Endothelial cell of umbilical vein (primary cell): ENCODE measurements at regions not wholly inside any gene's neighbourhood (a gene's known extent, or its start where the extent isn't known, plus 50 kb on each side); places are given as distances from the start of the nearest gene placed in this dataset.

Experiments
- BruUV-seq: library from RNA; stranded (reverse); fragments of 400-500 nt; replicated peaks from 2 replicates; lab custom pipeline; 2021; lab: Mats Ljungman, UMichigan
- CTCF ChIA-PET: fragments of 300-600, 350-600 bp; sonication (Branson Sonifier 250); formaldehyde crosslinking; loops from one replicate; lab custom pipeline; 2021; ENCODE audit warnings: antibody characterized with exemption, inconsistent platforms; lab: Charles Lee
- POLR2A ChIA-PET: fragments of 300-600, 350-600 bp; sonication (Branson Sonifier 250); formaldehyde crosslinking; loops from one replicate; lab custom pipeline; 2021; ENCODE audit warnings: antibody characterized with exemption, inconsistent platforms; lab: Charles Lee
- DNase-seq: peaks from one replicate; pipeline ENCODE4 v3.0.0-alpha.2; 2011; ENCODE audit warnings: low read depth, low spot score
- FAIRE-seq: peaks from 2 replicates; lab custom pipeline; 2011; peaks lifted over from hg19 to GRCh38; lab: Jason Lieb, UNC
- H2AFZ ChIP-seq: 2 replicates; pipeline ENCODE4 v1.6.0; 2012; ENCODE audit warnings: low read depth, low read length, control low read depth, inconsistent platforms
- H3K27ac ChIP-seq: 2 replicates; pipeline ENCODE4 v1.5.1; 2011; ENCODE audit warnings: low read depth, mild to moderate bottlenecking, control low read depth, low read length, moderate library complexity; ENCODE audit not compliant: insufficient read depth
- H3K27me3 ChIP-seq, 2 experiments: 2 replicates each; pipeline versions ENCODE4 v1.6.0 to v1.6.1; 2011; ENCODE audit warnings: low read length in 2 of 2, mixed read lengths in 1 of 2; ENCODE audit not compliant: control insufficient read depth in 2 of 2, insufficient read depth in 2 of 2
- H3K36me3 ChIP-seq, 2 experiments: 2 replicates in 1 of 2; 3 replicates in 1 of 2; pipeline ENCODE4 v1.5.1; 2011; ENCODE audit warnings: low read length in 2 of 2, mild to moderate bottlenecking in 1 of 2, moderate library complexity in 1 of 2; ENCODE audit not compliant: control insufficient read depth in 2 of 2, insufficient read depth in 2 of 2; ENCODE audit errors: extremely low read depth in 1 of 2
- H3K4me1 ChIP-seq: 3 replicates; pipeline ENCODE4 v1.5.1; 2011; ENCODE audit warnings: mild to moderate bottlenecking, low read length; ENCODE audit not compliant: control insufficient read depth, insufficient read depth; ENCODE audit errors: extremely low read depth
- H3K4me2 ChIP-seq: 2 replicates; pipeline ENCODE4 v1.6.1; 2011; ENCODE audit warnings: low read length, control low read depth, mixed read lengths; ENCODE audit not compliant: insufficient read depth
- H3K4me3 ChIP-seq, 3 experiments: fragments of 200-600 bp in 1 of 3; sonication (generic), shearing (Covaris generic) in 1 of 3; replicated peaks in 1 of 3; 2 replicates each; pipeline ENCODE4 v1.5.1; 2011 to 2016; ENCODE audit warnings: control low read depth in 3 of 3, low read length in 3 of 3, mild to moderate bottlenecking in 2 of 3, inconsistent platforms in 1 of 3, low read depth in 1 of 3, moderate library complexity in 1 of 3; ENCODE audit not compliant: insufficient read depth in 1 of 3
- H3K79me2 ChIP-seq: 2 replicates; pipeline ENCODE4 v1.6.0; 2012; ENCODE audit warnings: low read length, inconsistent platforms; ENCODE audit not compliant: control insufficient read depth, insufficient read depth
- H3K9ac ChIP-seq: replicated peaks from 2 replicates; pipeline ENCODE3; 2011; ENCODE audit warnings: low read length, control low read depth; ENCODE audit not compliant: insufficient read depth; ENCODE audit errors: extremely low read depth
- H3K9me1 ChIP-seq: replicated peaks from 3 replicates; pipeline ENCODE4 v1.6.0; 2011; ENCODE audit warnings: mild to moderate bottlenecking, low read length; ENCODE audit not compliant: control insufficient read depth, insufficient read depth; ENCODE audit errors: extremely low read depth
- H3K9me3 ChIP-seq: replicated peaks from 2 replicates; pipeline ENCODE4 v1.5.1; 2012; ENCODE audit warnings: low read length, inconsistent platforms; ENCODE audit not compliant: control insufficient read depth, insufficient read depth
- H4K20me1 ChIP-seq: replicated peaks from 2 replicates; pipeline ENCODE3; 2011; ENCODE audit warnings: mild to moderate bottlenecking, low read length; ENCODE audit not compliant: control insufficient read depth, insufficient read depth; ENCODE audit errors: extremely low read depth
- EZH2 ChIP-seq: IDR thresholded peaks from 2 replicates; pipeline ENCODE4 v1.6.1; 2012; ENCODE audit warnings: borderline replicate concordance, low read depth, mild to moderate bottlenecking, moderate library complexity, low read length, inconsistent platforms; ENCODE audit not compliant: severe bottlenecking
- FOS ChIP-seq: IDR thresholded peaks from 2 replicates; pipeline ENCODE4 v1.6.1; 2011; ENCODE audit warnings: mild to moderate bottlenecking, low read length, moderate library complexity, borderline replicate concordance; ENCODE audit not compliant: insufficient read depth
- MYC ChIP-seq: IDR thresholded peaks from one replicate; pipeline ENCODE4 v1.6.1; 2011; ENCODE audit warnings: mild to moderate bottlenecking, low read depth, low read length
- POLR2A ChIP-seq: IDR thresholded peaks from 2 replicates; pipeline ENCODE4 v1.6.1; 2012; ENCODE audit warnings: low read depth, mild to moderate bottlenecking, control low read depth, low read length
- POLR2AphosphoS5 ChIP-seq: IDR thresholded peaks from 2 replicates; pipeline ENCODE4 v1.6.1; 2012; ENCODE audit warnings: low read depth, mild to moderate bottlenecking, control low read depth, low read length, moderate library complexity; ENCODE audit not compliant: insufficient read depth
- dilution Hi-C: fragments of 300-500 bp; cut with MboI; formaldehyde crosslinking; loops from one replicate; pipeline ENCODE4 v1.15.0; 2019; ENCODE audit warnings: low sequenced_read_pairs; ENCODE audit not compliant: extremely low pct_ligation_motif_present
- intact Hi-C: fragments of 100-400 bp; cut with micrococcal nuclease; formaldehyde crosslinking; loops from one replicate; pipeline ENCODE4 v1.10.0; 2022

- H3K4me1 ChIP-seq: no peaks in the 10 kb centered on the region
- BruUV-seq: no TSS peak
- FAIRE-seq (no peak), DNase-seq (no peak)
- dilution Hi-C loops: no loop called here
- H3K36me3 ChIP-seq: no peaks in the 10 kb centered on the region
- H3K27ac ChIP-seq: no peak overlapping the region
- no peaks in the 10 kb centered on the region for H4K20me1 ChIP-seq
- ChIA-PET CTCF (interaction anchor here (0.7 kb wide), 1 partner anchor 10 kb away, joined by 3 read pairs; no protein-coding TSS in a partner anchor), POLR2A (no interaction called here)
- H3K79me2 ChIP-seq: no peaks in the 10 kb centered on the region
- H3K9ac ChIP-seq: no peak overlapping the region
- H3K27me3 ChIP-seq: no peaks in the 10 kb centered on the region
- intact Hi-C loops: no loop called here
- H3K9me1 ChIP-seq: no peaks in the 10 kb centered on the region
- no peaks in the 10 kb centered on the region for H3K9me3 ChIP-seq
- H3K4me3 ChIP-seq: no peak overlapping the region
- no peak overlapping the region for H2AFZ ChIP-seq
- TF ChIP-seq FOS: no peak
- TF ChIP-seq MYC: no peak
- TF ChIP-seq EZH2: no peak
- TF ChIP-seq POLR2A: no peak
- TF ChIP-seq POLR2AphosphoS5: no peak
- no peak overlapping the region for H3K4me2 ChIP-seq
Measured at GRCh38 chr12:88882662-88883061, 302.4 kb upstream of the KITLG start.

GRCh38 chr12:88880051-88880450 lies 299.8 kb upstream of the KITLG start:
- ChIA-PET POLR2A (no interaction called here), CTCF (interaction anchor here (1.2 to 1.4 kb wide), 3 partner anchors 13 to 22 kb away, joined by 3 read pairs; no protein-coding TSS in a partner anchor)
- intact Hi-C loops: no loop called here
- Histone ChIP-seq H3K79me2 (no peaks in the 10 kb centered on the region), H3K4me2 (no peak overlapping the region), H3K9me3 (no peaks in the 10 kb centered on the region), H3K4me3 (no peak overlapping the region), H3K27ac (no peak overlapping the region), H3K27me3 (no peaks in the 10 kb centered on the region), H3K36me3 (no peaks in the 10 kb centered on the region), H3K4me1 (no peaks in the 10 kb centered on the region), H3K9me1 (no peaks in the 10 kb centered on the region), H3K9ac (no peak overlapping the region), H2AFZ (no peak overlapping the region), H4K20me1 (no peaks in the 10 kb centered on the region)
- no peak for TF ChIP-seq FOS
- dilution Hi-C loops: no loop called here
- FAIRE-seq (no peak), DNase-seq (no peak)
- BruUV-seq: no TSS peak
